ENCODE measurements at regions not wholly inside any gene's neighbourhood (a gene's known extent, or its start where the extent isn't known, plus 50 kb on each side); places are given as distances from the start of the nearest gene placed in this dataset.
"Not testable (repeated sequence)": the region's sequence is repeated elsewhere in the genome, so short reads cannot be mapped to it uniquely, and the experiment has no call there.

DNA sequence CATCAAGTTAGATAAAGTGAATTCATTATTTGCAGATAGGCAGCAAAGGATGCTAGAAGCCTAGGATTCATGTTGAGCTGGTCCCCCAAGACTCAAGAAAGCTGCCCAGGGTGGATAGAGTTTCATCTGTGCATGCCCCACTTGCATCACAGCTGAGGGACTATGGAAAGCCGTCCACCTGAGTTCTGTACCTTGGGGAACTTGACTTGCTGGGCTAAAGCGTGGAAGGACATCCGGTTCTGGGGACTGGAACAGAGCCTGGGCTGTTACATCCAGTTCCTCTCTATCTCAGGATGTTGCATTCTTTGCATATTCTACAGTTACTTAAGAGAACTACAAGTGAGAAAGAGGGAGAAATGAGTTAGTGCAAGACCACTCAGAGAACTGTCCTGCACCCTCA, 458.4 kb downstream of the SHISA9 start:
- no peak for DNase-seq (ENCODE audit: low spot score)
- H3K27me3 ChIP-seq, result no peaks in the 10 kb centered on the region
- H3K9me3 ChIP-seq, result peaks cover 0 to 17% of the 10 kb centered on the region in 2 donors
- H3K36me3 ChIP-seq, result no peaks in the 10 kb centered on the region
- H3K4me3 ChIP-seq, result no peak overlapping the region
- TF ChIP-seq, protein P1, sequence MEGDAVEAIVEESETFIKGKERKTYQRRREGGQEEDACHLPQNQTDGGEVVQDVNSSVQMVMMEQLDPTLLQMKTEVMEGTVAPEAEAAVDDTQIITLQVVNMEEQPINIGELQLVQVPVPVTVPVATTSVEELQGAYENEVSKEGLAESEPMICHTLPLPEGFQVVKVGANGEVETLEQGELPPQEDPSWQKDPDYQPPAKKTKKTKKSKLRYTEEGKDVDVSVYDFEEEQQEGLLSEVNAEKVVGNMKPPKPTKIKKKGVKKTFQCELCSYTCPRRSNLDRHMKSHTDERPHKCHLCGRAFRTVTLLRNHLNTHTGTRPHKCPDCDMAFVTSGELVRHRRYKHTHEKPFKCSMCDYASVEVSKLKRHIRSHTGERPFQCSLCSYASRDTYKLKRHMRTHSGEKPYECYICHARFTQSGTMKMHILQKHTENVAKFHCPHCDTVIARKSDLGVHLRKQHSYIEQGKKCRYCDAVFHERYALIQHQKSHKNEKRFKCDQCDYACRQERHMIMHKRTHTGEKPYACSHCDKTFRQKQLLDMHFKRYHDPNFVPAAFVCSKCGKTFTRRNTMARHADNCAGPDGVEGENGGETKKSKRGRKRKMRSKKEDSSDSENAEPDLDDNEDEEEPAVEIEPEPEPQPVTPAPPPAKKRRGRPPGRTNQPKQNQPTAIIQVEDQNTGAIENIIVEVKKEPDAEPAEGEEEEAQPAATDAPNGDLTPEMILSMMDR (IDR thresholded peaks at IDR 0.05), result no peak
- H3K4me1 ChIP-seq, result no peaks in the 10 kb centered on the region
- H3K27ac ChIP-seq, result no peak overlapping the region

DNA sequence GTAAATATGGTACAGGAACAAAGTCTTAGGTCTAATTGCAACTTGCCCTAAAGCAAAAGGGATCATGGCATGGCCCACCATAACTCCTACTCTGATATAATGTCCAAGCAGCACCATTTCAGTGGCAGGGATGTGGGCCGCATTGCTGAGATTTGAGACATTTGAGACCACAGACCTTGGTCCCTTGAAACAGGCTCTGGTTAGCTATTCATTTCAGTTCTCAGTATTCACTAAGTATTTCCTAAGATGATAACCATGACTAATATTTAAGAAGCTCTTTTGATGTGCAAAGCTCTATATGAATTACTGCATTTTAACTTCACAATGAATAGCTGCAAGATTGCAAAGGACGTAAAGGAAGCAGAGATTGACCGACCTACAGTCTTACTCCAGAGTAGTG, 471.0 kb downstream of the SHISA9 start:
- no peak for DNase-seq (ENCODE audit: low spot score)
- Histone ChIP-seq H3K9me3 (peaks cover 0 to 13% of the 10 kb centered on the region in 2 donors), H3K27me3 (no peaks in the 10 kb centered on the region), H3K4me3 (no peak overlapping the region), H3K4me1 (no peaks in the 10 kb centered on the region), H3K27ac (no peak overlapping the region), H3K36me3 (no peaks in the 10 kb centered on the region)
- TF ChIP-seq, protein P1 (IDR thresholded peaks at IDR 0.05), result no peak

DNA sequence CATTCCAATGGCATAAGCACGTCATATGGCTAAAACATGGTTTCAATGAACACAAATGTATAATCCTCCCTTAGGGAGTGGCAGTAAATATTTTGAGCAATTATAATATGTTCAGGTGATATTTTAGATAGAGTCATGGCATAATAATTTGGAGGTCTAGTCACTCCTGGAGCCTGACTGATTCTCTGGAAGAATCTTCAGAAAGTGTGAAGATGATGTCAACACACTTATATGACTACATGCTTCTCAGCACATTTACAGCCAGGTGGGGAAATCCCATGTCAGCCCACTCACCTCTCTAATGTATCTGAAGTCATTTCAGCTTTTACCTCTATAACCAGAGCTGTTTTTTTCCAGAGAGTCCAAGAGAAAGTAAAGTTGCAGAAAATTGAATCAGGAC, 474.8 kb downstream of the SHISA9 start:
- Histone ChIP-seq H3K4me3 (no peak overlapping the region), H3K27me3 (no peaks in the 10 kb centered on the region), H3K9me3 (peaks cover 0 to 13% of the 10 kb centered on the region in 2 donors), H3K4me1 (no peaks in the 10 kb centered on the region), H3K27ac (no peak overlapping the region), H3K36me3 (no peaks in the 10 kb centered on the region)
- no peak for DNase-seq (ENCODE audit: low spot score)
- TF ChIP-seq, protein P1 (IDR thresholded peaks at IDR 0.05), result no peak

DNA sequence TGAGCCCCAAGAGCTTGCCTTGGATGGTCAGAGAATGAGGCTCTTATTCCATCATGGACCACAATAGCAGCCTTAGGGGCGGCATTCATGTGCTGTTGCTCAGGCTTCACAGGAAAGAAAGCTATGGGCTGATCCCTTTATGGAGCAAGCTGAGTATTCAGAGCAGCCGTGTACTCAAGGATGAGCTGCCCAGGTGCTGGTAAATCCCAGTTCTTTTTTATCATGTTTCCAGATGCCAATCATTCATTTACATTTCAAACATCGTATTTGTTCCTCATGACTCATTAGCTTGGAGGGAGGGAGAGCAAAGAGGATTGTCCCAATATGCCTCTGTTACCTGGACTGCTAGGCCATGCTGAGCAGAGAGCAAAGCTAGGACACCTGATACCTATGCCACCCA, 475.7 kb downstream of the SHISA9 start:
- H3K4me1 ChIP-seq, result no peaks in the 10 kb centered on the region
- TF ChIP-seq, protein P1 (IDR thresholded peaks at IDR 0.05), result no peak
- no peaks in the 10 kb centered on the region for H3K27me3 ChIP-seq
- no peak for DNase-seq (ENCODE audit: low spot score)
- H3K4me3 ChIP-seq, result no peak overlapping the region
- no peaks in the 10 kb centered on the region for H3K36me3 ChIP-seq
- H3K9me3 ChIP-seq, result peaks cover 0 to 13% of the 10 kb centered on the region in 2 donors
- H3K27ac ChIP-seq, result no peak overlapping the region

DNA sequence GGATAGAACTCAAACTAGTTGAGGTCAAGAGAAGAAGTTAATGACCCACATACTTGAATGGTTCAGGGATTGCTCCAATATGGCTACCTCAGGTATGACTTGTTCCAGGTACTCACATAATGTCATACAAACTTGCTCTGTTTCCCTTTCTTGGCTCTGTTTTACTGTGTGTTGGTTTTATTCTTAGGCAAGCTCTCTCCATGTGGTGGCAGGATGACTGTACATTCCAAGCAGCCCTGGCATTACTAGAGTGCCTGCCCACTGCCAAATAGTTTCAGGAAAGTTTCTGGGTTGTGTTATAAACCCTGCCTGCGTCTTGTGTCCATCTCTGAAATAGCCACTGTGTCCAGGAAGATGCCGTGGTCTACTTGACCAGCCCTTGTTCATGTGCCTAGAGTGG, 476.8 kb downstream of the SHISA9 start:
- Histone ChIP-seq H3K9me3 (peaks cover 0 to 13% of the 10 kb centered on the region in 2 donors), H3K4me3 (no peak overlapping the region), H3K27me3 (no peaks in the 10 kb centered on the region), H3K4me1 (no peaks in the 10 kb centered on the region), H3K36me3 (no peaks in the 10 kb centered on the region), H3K27ac (no peak overlapping the region)
- DNase-seq (ENCODE audit: low spot score), result no peak
- TF ChIP-seq, protein P1 (IDR thresholded peaks at IDR 0.05), result no peak

DNA sequence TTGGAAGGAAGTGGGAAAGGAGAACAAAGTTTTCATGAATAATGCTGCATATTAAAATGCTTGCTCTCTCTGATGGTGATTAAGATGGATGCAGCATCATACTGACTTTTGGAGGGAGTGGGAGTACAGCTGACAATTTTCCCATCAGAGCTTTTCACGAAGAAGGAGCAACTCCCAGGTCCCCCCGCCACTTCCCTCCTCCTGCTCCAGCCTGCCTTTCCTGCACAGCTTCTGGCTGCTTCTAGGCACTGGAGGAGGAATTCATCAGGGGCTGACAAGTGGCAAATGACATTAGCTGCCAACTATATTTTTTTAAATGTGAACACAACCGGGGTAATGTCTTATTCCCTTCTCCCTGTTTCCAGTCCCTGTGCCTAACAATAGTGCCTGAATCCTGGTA, 477.9 kb downstream of the SHISA9 start:
- Histone ChIP-seq H3K36me3 (no peaks in the 10 kb centered on the region), H3K4me3 (no peak overlapping the region), H3K9me3 (peaks cover 0 to 13% of the 10 kb centered on the region in 2 donors), H3K27me3 (no peaks in the 10 kb centered on the region), H3K27ac (no peak overlapping the region), H3K4me1 (no peaks in the 10 kb centered on the region)
- TF ChIP-seq, protein P1 (IDR thresholded peaks at IDR 0.05), result no peak
- no peak for DNase-seq (ENCODE audit: low spot score)

DNA sequence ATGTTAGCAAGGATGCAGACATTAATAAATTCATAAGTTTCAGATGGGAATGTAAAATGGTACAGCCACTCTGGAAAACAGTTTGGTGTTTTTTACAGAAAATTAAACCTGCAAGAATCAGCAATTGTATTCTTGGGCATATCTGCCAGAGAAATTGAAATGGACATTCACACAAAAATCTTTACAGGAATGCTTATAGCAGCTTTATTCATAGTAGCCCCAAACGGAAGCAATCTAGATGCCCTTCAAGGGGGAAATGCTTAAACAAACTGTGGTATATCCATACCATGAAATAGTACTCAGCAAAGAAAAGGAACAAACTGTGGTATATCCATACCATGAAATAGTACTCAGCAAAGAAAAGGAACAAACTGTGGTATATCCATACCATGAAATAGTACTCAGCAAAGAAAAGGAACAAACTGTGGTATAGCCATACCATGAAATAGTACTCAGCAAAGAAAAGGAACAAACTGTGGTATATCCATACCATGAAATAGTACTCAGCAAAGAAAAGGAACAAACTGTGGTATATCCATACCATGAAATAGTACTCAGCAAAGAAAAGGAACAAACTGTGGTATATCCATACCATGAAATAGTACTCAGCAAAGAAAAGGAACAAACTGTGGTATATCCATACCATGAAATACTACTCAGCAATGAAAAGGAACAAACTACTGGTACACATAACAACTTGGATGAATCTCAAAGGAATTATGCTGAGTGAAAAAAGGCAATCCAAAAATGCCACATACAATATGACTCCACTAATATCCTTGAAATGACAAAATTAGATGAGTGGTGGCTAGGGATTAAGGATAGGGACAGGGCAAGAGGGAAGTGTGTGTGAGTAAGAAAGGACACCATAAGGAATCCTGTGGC, 484.0 kb downstream of the SHISA9 start:
- H3K4me3 ChIP-seq; H3K4me1 ChIP-seq; H3K36me3 ChIP-seq; H3K27me3 ChIP-seq; H3K27ac ChIP-seq; DNase-seq (ENCODE audit: low spot score): not testable (repeated sequence)
- peaks cover 7 to 24% of the 10 kb centered on the region in 2 donors for H3K9me3 ChIP-seq

Measured in right atrium auricular region (tissue), 2 donors.